Sigmoid colon (tissue), 6 donors: ENCODE measurements at regions not wholly inside any gene's neighbourhood (a gene's known extent, or its start where the extent isn't known, plus 50 kb on each side); places are given as distances from the start of the nearest gene placed in this dataset.

Source experiments
- DNase-seq: peaks from one replicate; pipeline ENCODE4 v3.0.0-alpha.2; 2019
- H3K27ac ChIP-seq, 4 donors: fragments of 200-600 bp; sonication (generic); one replicate each; pipeline ENCODE4 v1.5.1; 2016 to 2019; ENCODE audit warnings: mild to moderate bottlenecking in 1 of 4
- H3K27me3 ChIP-seq, 3 donors: fragments of 200-600 bp; sonication (generic); one replicate each; pipeline ENCODE4 v1.5.1; 2019; ENCODE audit warnings: mild to moderate bottlenecking in 1 of 3
- H3K36me3 ChIP-seq, 4 donors: fragments of 200-600 bp; sonication (generic); one replicate each; pipeline ENCODE4 v1.5.1; 2016 to 2019
- H3K4me1 ChIP-seq, 4 donors: fragments of 200-600 bp; sonication (generic); one replicate each; pipeline ENCODE4 v1.5.1; 2017 to 2019
- H3K4me3 ChIP-seq, 4 donors: fragments of 200-600 bp; sonication (generic); one replicate each; pipeline ENCODE4 v1.5.1; 2017 to 2019; ENCODE audit warnings: mild to moderate bottlenecking in 2 of 4, moderate library complexity in 1 of 4
- H3K9me3 ChIP-seq, 4 donors: fragments of 200-600 bp in 3 of 4; sonication (generic) in 3 of 4; one replicate each; pipeline versions ENCODE4 v1.5.1 to v1.6.1; 2013 to 2019
- CTCF ChIP-seq, 4 experiments: fragments of 450-650 bp in 3 of 4; fragments of 200-600 bp in 1 of 4; IDR thresholded peaks; one replicate each; pipeline ENCODE4 v1.5.1; 2016 to 2019; ENCODE audit warnings: antibody characterized with exemption in 4 of 4, mild to moderate bottlenecking in 3 of 4, moderate library complexity in 2 of 4
- EP300 ChIP-seq, 4 donors: sonication (generic); formaldehyde crosslinking; IDR thresholded peaks; one replicate each; pipeline ENCODE4 v1.6.1; 2017; ENCODE audit warnings: antibody characterized with exemption in 4 of 4
- POLR2A ChIP-seq, 2 donors: fragments of 450-650 bp; IDR thresholded peaks; one replicate each; pipeline ENCODE4 v1.6.1; 2016; ENCODE audit warnings: antibody characterized with exemption in 2 of 2, mild to moderate bottlenecking in 2 of 2, moderate library complexity in 2 of 2
- POLR2AphosphoS5 ChIP-seq, 4 donors: sonication (generic); formaldehyde crosslinking; IDR thresholded peaks; one replicate each; pipeline ENCODE4 v1.6.1; 2017; ENCODE audit warnings: antibody characterized with exemption in 4 of 4
- WGBS, 2 donors: extraction: QIAGEN DNeasy Blood & Tissue Kit; methylation state at CpG; one replicate each; pipeline ENCODE4 v1.1.7; 2013; 5-methylcytosine and 5-hydroxymethylcytosine counted together
- intact Hi-C: fragments of 100-400 bp; cut with DNase I; formaldehyde crosslinking; loops from one replicate; pipeline ENCODE4 v1.15.1; 2023
- donor health status: healthy with polysubstance abuse.
- donor health status: healthy.

DNA sequence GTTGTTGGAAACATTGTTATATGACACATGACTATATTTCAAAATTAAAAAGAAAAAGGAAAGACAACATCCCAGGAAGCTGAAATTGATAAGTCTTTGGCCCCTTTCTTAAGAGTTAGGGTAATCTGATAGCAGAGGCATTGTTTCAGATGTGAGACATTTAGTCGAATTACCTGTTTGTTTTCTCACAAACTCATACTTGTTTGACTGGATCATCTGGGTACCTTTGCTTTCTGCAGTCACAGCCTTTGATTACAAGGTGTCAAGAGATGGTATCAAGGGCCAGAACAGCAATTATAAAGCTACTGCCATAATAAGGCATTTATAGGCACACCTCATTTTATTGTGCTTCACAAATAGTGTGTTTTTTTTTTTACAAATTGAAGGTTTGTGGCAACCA is 136.3 kb downstream of the DUSP10 start:
- intact Hi-C loops = no loop called here
- no peak overlapping the region for H3K27ac ChIP-seq
- no peaks in the 10 kb centered on the region for H3K36me3 ChIP-seq
- WGBS, 2 donors = 30 to 80% methylated on average over 1 of the region's 1 CpG
- TF ChIP-seq CTCF (IDR thresholded peaks at IDR 0.05) = no peak
- no peak for TF ChIP-seq POLR2A (IDR thresholded peaks at IDR 0.05)
- TF ChIP-seq EP300 (IDR thresholded peaks at IDR 0.05) = no peak
- no peak for TF ChIP-seq POLR2AphosphoS5 (IDR thresholded peaks at IDR 0.05)
- DNase-seq = no peak
- H3K9me3 ChIP-seq = no peaks in the 10 kb centered on the region
- H3K27me3 ChIP-seq = no peaks in the 10 kb centered on the region
- no peak overlapping the region for H3K4me3 ChIP-seq
- H3K4me1 ChIP-seq = no peaks in the 10 kb centered on the region

GRCh38 chr1:221606256-221606655 is 135.6 kb downstream of the DUSP10 start:
- Histone ChIP-seq H3K27me3 (no peaks in the 10 kb centered on the region), H3K9me3 (no peaks in the 10 kb centered on the region), H3K27ac (no peak overlapping the region), H3K36me3 (no peaks in the 10 kb centered on the region), H3K4me1 (no peaks in the 10 kb centered on the region), H3K4me3 (no peak overlapping the region)
- no peak for DNase-seq
- WGBS, 2 donors = 62 to 74% methylated on average over 4 of the region's 4 CpGs
- intact Hi-C loops = no loop called here
- no peak for TF ChIP-seq POLR2AphosphoS5 (IDR thresholded peaks at IDR 0.05)
- TF ChIP-seq EP300 (IDR thresholded peaks at IDR 0.05) = no peak
- TF ChIP-seq CTCF (IDR thresholded peaks at IDR 0.05) = no peak
- TF ChIP-seq POLR2A (IDR thresholded peaks at IDR 0.05) = no peak

DNA sequence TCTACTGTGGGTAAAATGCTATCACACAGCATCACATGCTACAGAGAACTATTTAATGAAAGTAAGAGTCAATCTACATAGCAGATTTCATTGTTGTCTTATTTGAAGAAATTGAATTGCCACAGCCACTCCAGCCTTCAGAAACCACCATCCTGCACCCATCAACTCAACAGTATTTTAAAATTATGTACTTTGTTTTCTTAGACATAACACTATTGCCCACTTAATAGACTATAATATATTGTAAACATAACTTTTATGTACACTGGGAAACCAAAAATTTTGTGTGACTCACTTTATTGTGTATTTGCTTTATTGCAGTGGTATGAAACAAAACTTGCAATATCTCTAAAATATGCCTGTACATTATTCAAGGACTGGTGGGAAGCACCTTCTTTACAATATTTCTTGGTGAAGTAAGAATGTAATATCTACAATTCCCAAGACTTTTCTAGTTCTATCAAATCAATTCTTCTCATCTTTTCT is 133.0 kb downstream of the DUSP10 start:
- Histone ChIP-seq H3K27ac (no peak overlapping the region), H3K9me3 (no peaks in the 10 kb centered on the region), H3K4me3 (no peak overlapping the region), H3K36me3 (no peaks in the 10 kb centered on the region), H3K27me3 (no peaks in the 10 kb centered on the region), H3K4me1 (peaks cover 0 to 13% (median 6%) of the 10 kb centered on the region in 4 donors)
- TF ChIP-seq POLR2AphosphoS5 (IDR thresholded peaks at IDR 0.05) (no peak), CTCF (IDR thresholded peaks at IDR 0.05) (no peak), EP300 (IDR thresholded peaks at IDR 0.05) (no peak), POLR2A (IDR thresholded peaks at IDR 0.05) (no peak)
- intact Hi-C loops = no loop called here
- no peak for DNase-seq

DNA sequence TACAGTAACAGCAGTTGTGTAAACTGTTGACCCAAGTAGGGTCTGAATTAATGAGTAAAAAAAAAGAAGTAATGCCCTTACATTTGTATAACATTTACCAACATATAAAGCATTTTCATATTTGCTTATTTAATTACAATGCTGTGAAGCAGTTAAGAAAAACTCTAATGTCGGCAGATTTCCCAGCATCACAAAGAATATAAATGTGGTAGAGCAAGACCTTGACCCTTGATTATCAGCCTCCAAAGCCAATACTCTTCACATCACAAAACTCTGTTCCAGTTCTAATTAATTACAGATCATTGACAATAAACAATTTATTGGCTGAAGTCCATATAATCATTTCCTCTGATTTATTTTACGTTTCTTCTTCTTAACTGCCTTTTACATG is 130.2 kb downstream of the DUSP10 start:
- no peak for TF ChIP-seq EP300 (IDR thresholded peaks at IDR 0.05)
- no peak for TF ChIP-seq POLR2AphosphoS5 (IDR thresholded peaks at IDR 0.05)
- TF ChIP-seq POLR2A (IDR thresholded peaks at IDR 0.05) = no peak
- no peak for TF ChIP-seq CTCF (IDR thresholded peaks at IDR 0.05)
- H3K36me3 ChIP-seq = no peaks in the 10 kb centered on the region
- DNase-seq = no peak
- H3K9me3 ChIP-seq = no peaks in the 10 kb centered on the region
- no peak overlapping the region for H3K4me3 ChIP-seq
- intact Hi-C loops = loop anchor here (10.0 kb wide), 1 partner anchor 133 kb away; the partner anchor contains the start of gene DUSP10
- peaks cover 0 to 13% (median 6%) of the 10 kb centered on the region in 4 donors for H3K4me1 ChIP-seq
- H3K27ac ChIP-seq = peak overlapping the region in 1 of 4 donors; percentile 52
- no peaks in the 10 kb centered on the region for H3K27me3 ChIP-seq
- 37 to 72% methylated on average over 2 of the region's 2 CpGs for WGBS, 2 donors
